ENCODE measurements at regions not wholly inside any gene's neighbourhood (a gene's known extent, or its start where the extent isn't known, plus 50 kb on each side); places are given as distances from the start of the nearest gene placed in this dataset.

GRCh38 chr2:238667639-238668038, 180.2 kb upstream of the TWIST2 start:
- H3K9me3 Mint-ChIP-seq, result peaks cover 6% of the 10 kb centered on the region

GRCh38 chr2:238668426-238668825, 179.5 kb upstream of the TWIST2 start:
- H3K27ac Mint-ChIP-seq, result no peak overlapping the region
- no peaks in the 10 kb centered on the region for H3K36me3 Mint-ChIP-seq
- H3K9me3 Mint-ChIP-seq, result peaks cover 6% of the 10 kb centered on the region
- peaks cover 0 to 2% of the 10 kb centered on the region in 2 donors for H3K4me1 Mint-ChIP-seq (ENCODE audit: low read depth in 2 of 2)
- DNase-seq (ENCODE audit: low spot score), result no peak
- H3K27me3 Mint-ChIP-seq, result peaks cover 34 to 57% of the 10 kb centered on the region in 2 donors
- no peak overlapping the region for H3K4me3 Mint-ChIP-seq
- no peak for ATAC-seq

More at GRCh38 chr2:238667639-238668038, 180.2 kb upstream of the TWIST2 start:
- DNase-seq (ENCODE audit: low spot score) (no peak), ATAC-seq (no peak)
- Mint-ChIP-seq H3K4me3 (no peak overlapping the region), H3K36me3 (peaks cover 7% of the 10 kb centered on the region), H3K27ac (no peak overlapping the region), H3K27me3 (peaks cover 34 to 63% of the 10 kb centered on the region in 2 donors), H3K4me1 (ENCODE audit: low read depth in 2 of 2) (peaks cover 0 to 2% of the 10 kb centered on the region in 2 donors)

- H3K36me3 Mint-ChIP-seq, result no peaks in the 10 kb centered on the region
- ATAC-seq (no peak), DNase-seq (ENCODE audit: low spot score) (no peak)
- H3K9me3 Mint-ChIP-seq, result peaks cover 6% of the 10 kb centered on the region
- peaks cover 31 to 57% of the 10 kb centered on the region in 2 donors for H3K27me3 Mint-ChIP-seq
- H3K4me3 Mint-ChIP-seq, result no peak overlapping the region
- H3K27ac Mint-ChIP-seq, result no peak overlapping the region
- peaks cover 0 to 2% of the 10 kb centered on the region in 2 donors for H3K4me1 Mint-ChIP-seq (ENCODE audit: low read depth in 2 of 2)
These were observed 178.8 kb upstream of the TWIST2 start for GRCh38 chr2:238669046-238669445.

- Mint-ChIP-seq H3K27me3 (peaks cover 29 to 54% of the 10 kb centered on the region in 2 donors), H3K4me3 (no peak overlapping the region), H3K9me3 (peaks cover 6% of the 10 kb centered on the region), H3K36me3 (no peaks in the 10 kb centered on the region), H3K27ac (no peak overlapping the region), H3K4me1 (ENCODE audit: low read depth in 2 of 2) (peaks cover 0 to 2% of the 10 kb centered on the region in 2 donors)
- DNase-seq (ENCODE audit: low spot score) (no peak), ATAC-seq (no peak)
These were observed 178.3 kb upstream of the TWIST2 start for GRCh38 chr2:238669581-238670080.

- Mint-ChIP-seq H3K27me3 (peaks cover 24 to 51% of the 10 kb centered on the region in 2 donors), H3K4me3 (no peak overlapping the region), H3K4me1 (ENCODE audit: low read depth in 2 of 2) (peaks cover 0 to 2% of the 10 kb centered on the region in 2 donors), H3K36me3 (no peaks in the 10 kb centered on the region), H3K27ac (no peak overlapping the region), H3K9me3 (peaks cover 6% of the 10 kb centered on the region)
- ATAC-seq, result peak in 1 of 2 donors; percentile 43
- DNase-seq (ENCODE audit: low spot score), result no peak
These were observed 177.7 kb upstream of the TWIST2 start for GRCh38 chr2:238670111-238670585.

GRCh38 chr2:238682536-238682935, 165.3 kb upstream of the TWIST2 start:
- Mint-ChIP-seq H3K27ac (no peak overlapping the region), H3K4me3 (no peak overlapping the region), H3K4me1 (ENCODE audit: low read depth in 2 of 2) (no peaks in the 10 kb centered on the region), H3K36me3 (peaks cover 13% of the 10 kb centered on the region), H3K27me3 (peaks cover 35 to 68% of the 10 kb centered on the region in 2 donors), H3K9me3 (no peaks in the 10 kb centered on the region)
- ATAC-seq, result no peak
- no peak for DNase-seq (ENCODE audit: low spot score)

- no peaks in the 10 kb centered on the region for H3K4me1 Mint-ChIP-seq (ENCODE audit: low read depth in 2 of 2)
- no peak overlapping the region for H3K27ac Mint-ChIP-seq
- H3K4me3 Mint-ChIP-seq, result no peak overlapping the region
- no peaks in the 10 kb centered on the region for H3K36me3 Mint-ChIP-seq
- H3K9me3 Mint-ChIP-seq, result no peaks in the 10 kb centered on the region
- ATAC-seq (no peak), DNase-seq (ENCODE audit: low spot score) (no peak)
- peaks cover 28 to 64% of the 10 kb centered on the region in 2 donors for H3K27me3 Mint-ChIP-seq
These were observed 163.2 kb upstream of the TWIST2 start for GRCh38 chr2:238684362-238685326.

- ATAC-seq, result no peak
- peaks cover 25 to 58% of the 10 kb centered on the region in 2 donors for H3K27me3 Mint-ChIP-seq
- H3K36me3 Mint-ChIP-seq, result no peaks in the 10 kb centered on the region
- no peaks in the 10 kb centered on the region for H3K4me1 Mint-ChIP-seq (ENCODE audit: low read depth in 2 of 2)
- no peak for DNase-seq (ENCODE audit: low spot score)
- no peaks in the 10 kb centered on the region for H3K9me3 Mint-ChIP-seq
- no peak overlapping the region for H3K4me3 Mint-ChIP-seq
- H3K27ac Mint-ChIP-seq, result no peak overlapping the region
These were observed 162.6 kb upstream of the TWIST2 start for GRCh38 chr2:238685327-238685709.

- Mint-ChIP-seq H3K4me1 (ENCODE audit: low read depth in 2 of 2) (no peaks in the 10 kb centered on the region), H3K27ac (no peak overlapping the region), H3K27me3 (peaks cover 23 to 55% of the 10 kb centered on the region in 2 donors), H3K36me3 (no peaks in the 10 kb centered on the region), H3K9me3 (no peaks in the 10 kb centered on the region), H3K4me3 (no peak overlapping the region)
- no peak for ATAC-seq
- no peak for DNase-seq (ENCODE audit: low spot score)
These were observed 162.2 kb upstream of the TWIST2 start for GRCh38 chr2:238685713-238686112.

- no peak overlapping the region for H3K4me3 Mint-ChIP-seq
- ATAC-seq, result no peak
- H3K36me3 Mint-ChIP-seq, result no peaks in the 10 kb centered on the region
- peaks cover 21 to 52% of the 10 kb centered on the region in 2 donors for H3K27me3 Mint-ChIP-seq
- H3K27ac Mint-ChIP-seq, result no peak overlapping the region
- DNase-seq (ENCODE audit: low spot score), result no peak
- no peaks in the 10 kb centered on the region for H3K9me3 Mint-ChIP-seq
- H3K4me1 Mint-ChIP-seq (ENCODE audit: low read depth in 2 of 2), result no peaks in the 10 kb centered on the region
These were observed 161.7 kb upstream of the TWIST2 start for GRCh38 chr2:238686223-238686622.

- Mint-ChIP-seq H3K4me1 (ENCODE audit: low read depth in 2 of 2) (no peaks in the 10 kb centered on the region), H3K27me3 (peaks cover 18 to 37% of the 10 kb centered on the region in 2 donors), H3K27ac (no peak overlapping the region), H3K4me3 (no peak overlapping the region), H3K36me3 (no peaks in the 10 kb centered on the region), H3K9me3 (no peaks in the 10 kb centered on the region)
- DNase-seq (ENCODE audit: low spot score) (no peak), ATAC-seq (no peak)
These were observed 159.4 kb upstream of the TWIST2 start for GRCh38 chr2:238688193-238689153.

GRCh38 chr2:238689331-238689730, 158.6 kb upstream of the TWIST2 start:
- ATAC-seq (no peak), DNase-seq (ENCODE audit: low spot score) (no peak)
- no peaks in the 10 kb centered on the region for H3K4me1 Mint-ChIP-seq (ENCODE audit: low read depth in 2 of 2)
- no peaks in the 10 kb centered on the region for H3K9me3 Mint-ChIP-seq
- H3K36me3 Mint-ChIP-seq, result no peaks in the 10 kb centered on the region
- no peak overlapping the region for H3K27ac Mint-ChIP-seq
- H3K27me3 Mint-ChIP-seq, result peaks cover 16 to 35% of the 10 kb centered on the region in 2 donors
- H3K4me3 Mint-ChIP-seq, result no peak overlapping the region

- ATAC-seq (no peak), DNase-seq (ENCODE audit: low spot score) (no peak)
- no peaks in the 10 kb centered on the region for H3K36me3 Mint-ChIP-seq
- peaks cover 16 to 32% of the 10 kb centered on the region in 2 donors for H3K27me3 Mint-ChIP-seq
- no peaks in the 10 kb centered on the region for H3K9me3 Mint-ChIP-seq
- no peak overlapping the region for H3K4me3 Mint-ChIP-seq
- no peaks in the 10 kb centered on the region for H3K4me1 Mint-ChIP-seq (ENCODE audit: low read depth in 2 of 2)
- H3K27ac Mint-ChIP-seq, result no peak overlapping the region
These were observed 158.0 kb upstream of the TWIST2 start for GRCh38 chr2:238689871-238690389.
